ENCODE measurements at regions not wholly inside any gene's neighbourhood (a gene's known extent, or its start where the extent isn't known, plus 50 kb on each side); places are given as distances from the start of the nearest gene placed in this dataset.
A peak's percentile ranks its signal among the peaks of the same experiment; 100 is the strongest.
"Not testable (repeated sequence)": the region's sequence is repeated elsewhere in the genome, so short reads cannot be mapped to it uniquely, and the experiment has no call there.

- no peak for DNase-seq
These were observed 54.4 kb downstream of the PRR18 start for GRCh38 chr6:166253778-166254204.

DNA sequence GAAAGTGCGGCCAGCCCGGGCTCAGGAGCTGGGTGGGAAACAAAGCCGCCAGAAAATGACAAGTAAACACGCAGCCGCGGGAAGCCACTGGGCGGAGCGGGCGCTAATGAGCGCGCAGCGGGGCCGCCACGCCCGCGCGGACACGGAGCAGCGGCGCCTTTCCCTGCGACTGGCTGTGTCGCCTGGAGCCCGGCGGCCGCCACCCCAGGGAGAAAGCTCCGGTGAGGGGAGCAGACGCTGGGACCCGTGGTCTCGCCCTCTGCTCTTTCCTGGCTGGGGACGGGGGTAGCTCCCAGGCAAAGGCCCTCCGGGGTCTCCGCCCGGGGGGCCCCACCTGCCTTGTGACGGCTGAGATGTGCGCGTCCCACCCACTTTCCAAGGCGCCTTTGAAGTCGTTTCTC lies 54.9 kb downstream of the PRR18 start:
- peak in 1 of 2 experiments; percentile 14 for DNase-seq

GRCh38 chr6:166252601-166253000 lies 55.6 kb downstream of the PRR18 start:
- DNase-seq, result no peak

DNA sequence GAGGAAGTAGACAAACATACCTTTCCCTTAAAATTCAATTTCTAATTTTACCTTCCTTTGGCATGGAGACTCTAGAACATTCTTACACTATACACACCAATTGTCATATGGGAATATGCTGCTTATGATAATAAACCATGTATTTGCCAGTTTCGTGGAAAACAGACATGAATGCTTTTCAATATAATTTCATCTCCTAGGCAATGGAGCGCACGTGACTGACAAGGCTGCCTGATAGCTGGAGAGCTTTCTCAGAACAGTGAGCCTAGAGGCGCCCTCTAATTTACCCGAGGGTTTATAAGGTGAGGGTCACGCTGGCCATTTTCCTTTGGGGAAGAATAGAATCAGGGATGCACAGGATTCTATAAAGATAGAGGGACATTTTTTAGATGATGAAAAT lies 56.5 kb downstream of the PRR18 start:
- DNase-seq, result no peak

GRCh38 chr6:166251211-166251610 lies 57.0 kb downstream of the PRR18 start:
- DNase-seq, result no peak

GRCh38 chr6:166249061-166249785 lies 59.0 kb downstream of the PRR18 start:
- not testable (repeated sequence) for DNase-seq

DNA sequence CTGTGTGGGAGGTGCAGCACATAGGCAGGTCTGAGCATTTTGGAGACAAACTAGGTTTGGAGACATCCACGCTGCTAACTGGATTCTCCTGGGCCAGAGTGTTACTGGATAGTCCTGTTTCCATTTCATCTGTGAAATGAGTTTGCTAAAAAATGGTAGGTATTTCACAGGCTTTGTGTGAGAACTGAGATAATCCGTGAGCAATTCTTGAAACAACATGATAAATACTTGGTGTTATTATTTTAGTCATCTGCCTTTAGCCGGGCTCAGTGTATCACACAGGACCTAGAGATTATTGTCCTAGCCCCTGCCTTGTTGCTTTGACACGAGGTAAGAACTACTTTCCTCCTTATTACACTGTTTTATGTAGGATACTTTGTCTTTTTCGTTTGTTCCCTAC lies 63.0 kb downstream of the PRR18 start:
- no peak for DNase-seq

DNA sequence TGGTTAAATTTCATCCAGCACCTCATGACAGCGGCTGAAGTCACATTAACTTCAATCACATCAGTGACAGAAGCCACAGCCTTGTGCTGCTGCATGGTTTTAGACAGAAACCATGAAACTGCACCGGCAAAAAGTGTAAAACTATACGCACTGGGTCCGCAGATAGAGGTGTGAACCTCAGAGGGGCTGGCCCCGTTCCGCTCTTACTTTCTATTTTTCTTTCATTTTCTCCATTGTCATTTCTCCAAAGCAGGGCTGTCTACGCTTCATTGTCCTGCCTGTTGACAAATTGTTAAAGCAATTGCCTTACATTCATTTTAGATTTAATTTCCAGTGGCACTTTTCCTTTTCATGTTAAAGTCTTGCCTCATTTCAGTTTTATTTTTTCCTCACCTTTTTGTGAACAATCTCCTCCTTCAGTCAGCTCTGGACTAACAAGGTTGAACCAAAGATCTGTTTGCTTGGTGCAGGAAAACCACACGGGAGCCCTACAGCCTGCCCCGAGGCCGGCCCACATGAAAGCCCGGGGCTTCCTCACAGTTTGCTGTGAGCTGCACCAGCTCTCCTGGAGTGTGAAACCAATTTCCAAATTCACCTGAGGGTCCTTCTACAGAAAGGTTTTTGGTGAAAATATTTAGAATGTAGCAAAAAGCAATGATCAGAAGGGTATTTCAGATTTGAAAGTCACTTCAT lies 63.7 kb downstream of the PRR18 start:
- DNase-seq, result no peak

GRCh38 chr6:166242888-166243287 lies 65.3 kb downstream of the PRR18 start:
- no peak for DNase-seq

GRCh38 chr6:166241974-166242373 lies 66.2 kb downstream of the PRR18 start:
- no peak for DNase-seq

- no peak for DNase-seq
These were observed 67.3 kb downstream of the PRR18 start for GRCh38 chr6:166240889-166241288.

GRCh38 chr6:166237617-166238016 lies 70.0 kb upstream of the TBXT start:
- DNase-seq, result no peak

- no peak for DNase-seq
These were observed 68.9 kb upstream of the TBXT start for GRCh38 chr6:166236596-166236995.

DNA sequence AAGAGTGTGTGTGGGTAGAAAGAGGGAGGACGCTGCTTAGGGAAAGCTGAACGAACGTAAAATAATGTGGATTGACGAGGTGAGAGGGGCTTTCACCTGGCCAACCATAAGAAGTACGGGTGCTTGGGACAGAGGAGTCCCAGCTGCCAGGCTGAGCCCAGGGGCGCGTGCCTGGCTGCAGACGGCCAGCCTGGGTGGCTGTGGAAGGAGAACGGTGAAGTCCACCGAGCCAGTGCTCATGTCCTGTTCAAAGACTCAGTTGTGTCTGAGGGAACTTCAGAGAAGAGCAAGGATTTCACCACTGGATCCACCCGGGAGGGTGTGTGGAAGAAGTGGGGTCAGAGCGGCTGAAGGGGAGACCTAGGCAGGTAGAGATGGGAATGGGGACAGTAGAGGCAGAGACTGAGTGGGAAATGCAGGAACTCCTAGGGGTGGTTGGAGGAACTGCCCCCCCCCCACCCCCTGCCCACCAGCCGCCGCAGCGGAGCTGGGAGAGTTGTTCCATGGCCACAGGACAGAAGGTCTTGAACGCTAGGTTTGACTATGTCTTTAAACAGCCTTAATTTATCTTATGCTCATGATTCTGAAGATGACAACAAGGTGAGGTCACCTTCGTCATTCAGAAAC lies 68.1 kb upstream of the TBXT start:
- no peak for DNase-seq

DNA sequence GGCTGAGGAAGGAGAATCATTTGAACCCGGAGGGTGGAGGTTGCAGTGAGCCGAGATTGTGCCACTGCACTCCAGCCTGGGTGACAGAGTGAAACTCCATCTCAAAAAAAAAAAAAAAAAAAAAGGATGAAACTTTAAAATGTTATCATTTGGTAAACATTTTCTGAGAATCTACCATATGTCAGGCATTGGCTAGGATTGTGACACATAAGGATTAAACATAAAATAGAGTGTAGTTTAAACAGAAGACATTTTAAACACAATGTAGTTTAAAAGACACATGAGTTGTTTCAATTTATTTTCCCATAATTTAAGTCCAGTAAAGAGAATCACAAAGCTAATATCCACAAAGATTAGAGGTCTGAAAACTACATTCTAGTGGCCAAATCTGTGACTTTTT lies 63.5 kb upstream of the TBXT start:
- not testable (repeated sequence) for DNase-seq

DNA sequence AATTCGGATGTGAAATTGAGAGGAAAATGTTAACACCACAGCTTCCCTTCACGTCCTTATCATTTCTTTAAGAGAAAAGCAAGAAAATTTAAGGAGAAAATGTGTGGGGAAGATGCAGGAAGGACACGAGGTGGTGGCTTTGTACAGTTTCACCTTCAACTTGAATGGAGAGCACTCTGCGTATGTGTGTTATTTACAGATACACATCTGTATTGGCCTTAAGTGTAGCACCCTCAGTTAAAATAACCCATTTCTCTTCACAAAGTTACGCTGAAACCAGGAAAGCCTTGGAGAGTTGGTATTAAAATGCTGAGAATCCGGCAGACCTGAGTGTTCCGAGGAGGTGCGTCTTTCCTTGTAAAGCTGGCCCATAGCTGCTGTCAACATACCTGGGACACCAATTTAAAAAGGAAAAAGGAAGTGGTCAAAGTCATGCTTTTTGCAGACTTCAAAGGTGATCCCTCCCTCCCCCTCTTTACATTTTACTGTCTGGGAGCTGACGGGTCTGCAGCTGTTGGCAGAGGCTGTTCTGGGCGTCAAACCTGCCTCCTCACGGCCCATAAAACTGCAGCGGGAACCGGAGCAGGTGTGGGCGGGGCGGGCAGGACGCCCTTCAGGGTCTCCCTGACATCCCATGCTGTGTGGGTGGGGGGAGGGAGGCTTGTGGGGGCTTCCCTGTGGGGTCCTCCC lies 61.3 kb upstream of the TBXT start:
- DNase-seq, result no peak

- DNase-seq, result no peak
These were observed 60.8 kb upstream of the TBXT start for GRCh38 chr6:166228425-166228824.

- no peak for DNase-seq
These were observed 55.4 kb upstream of the TBXT start for GRCh38 chr6:166223079-166223478.

GRCh38 chr6:166222631-166223030 lies 55.0 kb upstream of the TBXT start:
- DNase-seq, result no peak

- DNase-seq, result no peak
These were observed 54.0 kb upstream of the TBXT start for GRCh38 chr6:166221636-166222035.

GRCh38 chr6:166221040-166221439 lies 53.4 kb upstream of the TBXT start:
- DNase-seq, result no peak
